ENCODE measurements at regions not wholly inside any gene's neighbourhood (a gene's known extent, or its start where the extent isn't known, plus 50 kb on each side); places are given as distances from the start of the nearest gene placed in this dataset.

DNA sequence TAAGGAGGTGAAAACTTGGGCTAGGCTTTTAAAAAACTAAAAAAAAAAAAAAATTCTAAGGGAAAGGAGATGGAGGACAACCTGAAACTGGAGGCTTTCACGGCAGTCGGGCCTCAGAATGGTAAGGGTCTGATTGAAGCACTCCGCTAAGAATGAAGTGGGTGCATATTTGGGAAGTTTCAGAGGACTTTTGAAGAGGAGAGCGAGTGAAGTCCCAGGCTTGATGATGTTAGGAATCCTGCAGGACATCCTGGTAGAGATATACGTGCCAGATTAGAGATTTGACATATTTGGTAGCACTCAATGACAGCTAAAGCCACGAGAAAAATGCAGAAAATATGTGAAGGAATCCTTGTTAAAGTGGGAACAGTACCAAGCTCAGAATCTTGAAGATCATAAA is 186.2 kb downstream of the SNAPC1 start:
- no peak for DNase-seq

DNA sequence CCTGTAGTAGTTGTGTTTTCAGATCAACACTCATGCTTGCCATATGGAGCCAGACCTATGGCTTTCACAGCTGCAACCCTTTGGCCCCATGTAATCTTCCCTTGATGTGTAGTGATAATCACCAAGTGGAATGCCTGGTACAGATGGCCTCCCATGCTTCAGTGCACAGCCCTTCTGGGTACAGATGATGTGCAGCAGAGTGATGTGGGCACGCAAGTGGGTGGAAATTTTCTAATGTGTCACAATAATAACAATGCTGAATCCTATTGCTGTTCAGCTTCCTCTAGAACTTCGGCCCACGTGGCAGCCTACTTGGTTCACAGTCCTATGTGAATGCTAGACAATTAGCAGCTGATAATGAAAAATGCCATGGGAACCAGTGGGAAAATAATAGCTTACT is 188.1 kb downstream of the SNAPC1 start:
- no peak for DNase-seq

DNA sequence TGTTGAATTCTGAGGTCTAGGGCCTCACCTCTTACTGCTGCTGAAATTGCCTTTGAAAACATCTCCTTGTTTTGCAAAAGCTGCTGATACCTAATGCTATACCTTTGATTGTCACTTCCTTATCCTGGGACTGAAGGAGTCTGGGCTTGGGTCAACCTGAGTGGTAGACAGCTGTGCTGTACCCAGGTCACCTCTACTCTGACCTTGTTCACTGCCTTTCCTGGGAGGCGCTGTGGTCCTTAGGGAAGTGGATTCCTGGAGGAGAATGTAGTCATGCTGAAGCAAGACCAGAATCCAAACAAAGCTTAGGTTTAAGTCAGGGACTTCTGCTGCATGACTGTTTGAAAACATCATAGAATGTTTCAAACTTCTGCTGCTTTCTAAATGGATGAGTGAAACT is 191.4 kb downstream of the SNAPC1 start:
- DNase-seq = no peak

DNA sequence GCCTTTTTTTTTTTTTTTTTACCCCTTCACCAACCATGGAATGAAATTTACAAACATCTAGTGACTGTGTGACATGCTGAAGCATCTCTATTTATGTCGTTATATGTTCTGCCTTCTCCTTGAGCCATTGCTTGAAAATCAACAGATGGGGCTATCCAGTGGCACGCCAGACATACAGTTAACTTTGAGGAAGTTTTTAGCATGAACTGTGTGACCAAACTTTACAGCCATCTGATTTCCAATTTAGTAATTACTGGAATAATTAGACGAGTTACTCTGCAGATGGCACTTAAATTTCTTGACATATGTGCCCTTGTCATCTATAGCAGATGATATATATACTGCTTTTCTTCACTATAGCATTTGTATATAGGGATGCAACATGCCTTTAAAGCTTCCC is 192.1 kb downstream of the SNAPC1 start:
- DNase-seq = no peak

DNA sequence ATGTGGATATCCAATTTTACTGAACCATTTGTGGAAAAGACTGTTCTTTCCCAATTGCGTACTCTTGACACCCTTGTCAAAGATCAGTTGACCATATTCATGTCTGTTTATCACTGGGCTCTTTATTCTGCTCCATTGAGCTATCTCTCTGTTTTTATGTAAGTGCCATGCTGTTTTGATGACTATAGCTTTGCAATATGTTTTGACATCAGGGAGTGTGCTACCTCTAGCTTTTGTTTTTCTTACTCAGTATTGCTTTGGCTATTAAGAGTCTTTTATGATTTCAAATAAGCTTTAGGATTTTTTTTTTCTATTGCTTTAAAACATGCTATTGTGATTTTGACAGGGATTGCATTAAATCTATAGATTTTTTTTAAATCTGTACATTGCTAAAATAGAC is 194.3 kb downstream of the SNAPC1 start:
- DNase-seq = no peak

DNA sequence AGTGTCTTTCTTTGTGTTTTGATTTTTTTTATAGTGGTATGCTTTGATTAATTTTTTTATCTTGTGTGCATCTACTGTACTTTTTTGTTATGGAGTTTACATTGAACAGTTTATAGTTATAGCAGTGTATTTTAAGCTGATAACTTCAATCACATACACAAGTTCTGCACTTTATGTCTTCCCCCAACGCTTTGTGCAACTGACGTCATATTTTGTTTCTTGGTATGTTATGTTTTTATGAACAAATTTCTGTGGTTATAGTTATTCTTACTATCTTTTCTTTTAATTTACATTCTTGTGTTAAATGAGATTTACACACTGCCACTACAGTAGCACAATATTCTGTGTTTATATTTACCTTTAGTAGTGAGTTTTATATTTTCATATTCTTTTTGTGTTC is 197.1 kb downstream of the SNAPC1 start:
- DNase-seq = no peak

DNA sequence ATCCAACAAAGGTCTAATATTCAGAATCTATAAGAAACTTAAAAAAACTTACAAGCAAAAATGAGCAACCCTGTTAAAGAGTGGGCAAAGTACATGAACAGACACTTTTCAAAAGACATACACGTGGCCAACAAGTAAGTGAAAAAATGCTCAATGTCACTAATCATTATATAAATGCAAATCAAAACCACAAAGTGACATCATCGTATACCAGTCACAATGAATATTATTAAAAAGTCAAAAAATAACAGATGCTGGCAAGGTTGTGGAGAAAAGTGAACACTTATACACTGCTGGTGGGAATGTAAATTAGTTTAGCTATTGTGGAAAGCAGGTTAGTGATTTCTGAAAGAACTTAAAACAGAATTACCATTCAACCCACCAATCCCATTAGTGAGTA is 199.1 kb downstream of the SNAPC1 start:
- no peak for DNase-seq

DNA sequence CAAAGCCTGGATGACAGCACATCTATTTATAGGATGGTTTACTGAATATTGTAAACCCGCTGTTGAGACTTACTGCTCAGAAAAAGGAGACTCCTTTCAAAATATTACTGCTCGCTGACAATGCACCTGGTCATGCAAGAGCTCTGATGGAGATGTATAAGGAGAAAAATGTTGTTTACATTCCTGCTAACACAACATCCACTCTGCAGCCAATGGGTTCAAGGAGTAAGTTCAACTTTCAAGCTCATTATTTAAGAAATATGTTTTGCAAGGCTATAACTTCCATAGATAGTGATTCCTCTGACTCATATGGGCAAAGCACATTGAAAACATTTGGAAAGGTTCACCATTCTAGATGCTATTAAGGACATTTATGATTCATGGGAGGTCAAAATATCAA is 201.7 kb downstream of the SNAPC1 start:
- no peak for DNase-seq

DNA sequence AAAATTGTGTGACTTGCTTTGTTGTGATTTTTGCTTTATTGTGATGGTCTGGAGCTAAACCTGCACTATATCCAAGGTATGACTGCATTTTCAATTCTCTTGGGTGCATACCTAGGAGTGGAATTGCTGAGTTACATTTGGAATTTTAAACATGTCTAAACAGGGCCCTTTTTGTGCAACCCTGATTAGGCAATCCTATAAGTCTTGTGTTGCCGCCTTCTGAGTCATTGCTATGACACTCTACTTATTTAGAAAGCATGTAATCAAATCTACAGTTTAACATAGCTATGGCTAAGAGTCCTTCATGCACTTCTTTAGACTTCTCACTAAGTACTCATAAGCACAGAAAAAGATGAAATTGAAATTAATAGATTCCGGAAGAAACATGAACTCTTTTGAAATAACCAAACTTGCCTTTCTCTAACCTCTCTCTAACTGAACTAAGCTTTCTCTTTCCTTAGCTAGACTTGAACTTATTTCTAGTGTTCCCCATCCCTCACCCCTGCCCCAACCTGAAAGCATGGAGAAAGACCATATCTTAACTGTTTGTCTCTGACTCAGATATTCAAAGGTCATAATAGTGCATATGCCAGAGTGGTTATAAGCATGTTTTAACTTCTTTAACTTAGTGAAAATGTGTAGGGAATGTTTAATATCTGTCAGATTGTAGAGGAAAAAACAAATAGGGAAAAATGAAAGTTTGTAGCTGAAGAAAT is 203.0 kb downstream of the SNAPC1 start:
- no peak for DNase-seq

DNA sequence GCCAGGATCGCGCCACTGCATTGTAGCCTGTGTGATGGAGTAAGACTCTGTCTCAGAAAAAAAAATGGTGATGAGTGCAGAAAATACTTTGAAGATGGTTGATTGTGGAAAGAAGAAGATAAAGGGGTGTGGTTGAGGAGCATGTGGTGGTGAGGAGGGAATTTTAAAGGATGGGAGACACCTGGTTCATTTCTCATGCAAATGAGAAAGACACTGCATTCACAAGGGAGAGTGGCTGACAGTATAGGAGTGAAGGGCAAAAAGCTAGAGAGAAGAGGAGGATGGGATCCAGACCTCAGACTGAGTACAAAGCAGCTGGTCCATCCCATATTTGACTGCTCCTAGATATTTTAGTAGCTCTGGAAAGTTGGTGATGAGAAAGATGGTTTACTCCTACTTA is 206.0 kb downstream of the SNAPC1 start:
- no peak for DNase-seq

DNA sequence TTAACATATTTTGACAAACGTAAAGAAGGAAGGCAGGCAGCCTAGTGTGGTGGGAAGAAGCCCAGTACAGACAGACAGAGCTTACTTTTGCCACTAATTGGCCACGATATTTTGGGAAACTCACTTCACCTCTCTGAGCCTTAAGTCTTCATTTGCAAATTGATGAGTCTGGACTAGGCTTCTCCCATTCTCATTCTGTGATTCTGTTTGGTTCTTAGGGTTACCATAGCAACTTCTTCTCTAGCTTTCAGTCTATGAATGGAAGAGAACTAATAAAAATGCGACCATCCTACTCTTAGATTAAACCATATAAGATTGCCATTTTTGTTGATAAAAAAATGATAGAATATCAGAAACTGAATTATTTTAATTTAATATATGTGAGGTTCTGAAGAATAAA is 210.5 kb downstream of the SNAPC1 start:
- no peak for DNase-seq

DNA sequence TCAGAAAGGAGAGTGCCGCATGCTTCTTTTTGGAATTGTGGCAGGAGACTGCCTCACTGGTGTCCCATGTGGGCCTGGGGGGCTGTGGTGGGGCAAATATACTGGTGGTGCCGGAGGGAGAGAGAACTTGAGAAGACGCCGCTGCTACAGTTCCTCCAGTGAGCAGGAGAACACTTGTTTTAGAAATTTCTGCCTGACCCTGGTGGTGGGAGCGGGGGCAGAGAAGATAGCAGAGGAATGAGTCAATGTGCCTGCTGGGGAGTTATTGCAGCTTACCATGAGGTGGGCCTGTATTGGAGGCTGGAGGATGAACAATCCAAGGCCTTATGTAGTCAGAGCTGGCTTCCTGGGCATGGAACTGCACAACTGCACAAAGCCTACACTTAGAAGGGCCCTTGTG is 211.8 kb downstream of the SNAPC1 start:
- DNase-seq = no peak

DNA sequence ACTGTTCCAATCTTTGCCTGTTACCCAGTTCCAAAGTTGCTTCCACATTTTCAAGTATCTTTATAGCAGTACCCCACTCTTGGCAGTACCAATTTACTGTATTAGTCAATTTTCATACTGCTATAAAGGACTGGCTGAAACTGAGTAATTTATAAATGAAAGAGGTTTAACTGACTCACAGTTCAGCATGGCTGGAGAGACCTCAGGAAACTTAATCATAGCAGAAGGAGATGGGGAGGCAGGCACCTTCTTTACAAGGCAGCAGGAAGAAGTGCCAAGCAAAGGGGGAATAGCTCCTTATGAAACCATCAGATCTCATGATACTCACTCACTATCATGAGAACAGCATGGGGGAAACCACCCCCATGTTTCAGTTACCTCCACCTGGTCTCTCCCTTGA is 215.0 kb downstream of the SNAPC1 start:
- no peak for DNase-seq

DNA sequence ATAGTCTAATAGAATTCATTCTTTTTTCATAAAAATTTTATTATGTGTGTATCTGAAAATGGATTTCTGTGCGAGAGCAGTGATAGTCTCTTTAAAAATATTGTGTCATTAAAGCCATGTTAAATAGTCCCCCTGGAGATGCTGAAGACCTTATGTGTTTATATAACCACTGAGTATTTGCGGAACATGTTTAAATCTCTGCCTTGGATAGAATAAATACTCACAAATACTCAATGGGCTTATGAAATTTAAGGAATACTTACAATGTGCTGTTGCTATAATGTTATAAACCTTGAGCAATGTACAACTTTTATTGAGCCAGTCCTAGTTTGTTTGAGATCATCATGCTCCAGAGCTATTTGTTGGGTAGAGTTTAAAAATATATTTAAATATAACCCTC is 226.0 kb downstream of the SNAPC1 start:
- DNase-seq = no peak

DNA sequence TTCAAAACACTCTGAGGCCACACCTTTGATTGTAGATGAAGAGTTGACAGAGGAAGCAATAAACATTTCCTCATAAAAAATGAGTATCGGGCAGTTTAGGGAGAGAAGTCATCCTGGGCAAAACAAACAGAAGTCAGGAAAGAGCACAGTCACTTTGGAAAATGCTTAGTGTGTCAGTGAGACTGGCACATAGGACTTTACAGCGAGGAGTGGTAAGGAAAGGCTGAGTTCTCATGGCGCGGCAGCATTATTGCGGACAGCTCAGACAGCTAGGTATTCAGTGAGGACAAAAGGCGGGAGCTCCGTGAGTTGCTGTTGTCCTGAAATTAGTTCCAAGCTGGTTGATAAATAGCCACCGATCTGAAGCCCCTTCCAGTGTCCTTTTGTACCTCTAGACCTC is 229.9 kb downstream of the SNAPC1 start:
- no peak for DNase-seq

DNA sequence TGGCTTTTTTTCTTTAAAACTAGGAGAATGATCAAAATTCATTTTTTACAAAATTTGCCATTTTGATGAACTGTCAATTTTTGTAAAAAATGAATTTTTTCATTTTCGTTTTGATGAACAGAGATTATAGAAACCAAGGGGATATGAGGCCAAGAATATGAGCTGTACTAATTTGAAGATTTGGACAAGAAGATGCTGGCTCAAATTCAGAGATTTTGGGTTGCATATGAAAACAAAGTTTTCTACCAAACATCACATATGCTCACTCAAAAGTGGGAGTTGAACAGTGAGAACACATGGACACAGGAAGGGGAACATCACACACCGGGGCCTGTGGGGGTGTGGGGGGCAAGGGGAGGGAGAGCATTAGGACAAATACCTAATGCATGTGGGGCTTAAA is 230.7 kb downstream of the SNAPC1 start:
- DNase-seq = no peak

DNA sequence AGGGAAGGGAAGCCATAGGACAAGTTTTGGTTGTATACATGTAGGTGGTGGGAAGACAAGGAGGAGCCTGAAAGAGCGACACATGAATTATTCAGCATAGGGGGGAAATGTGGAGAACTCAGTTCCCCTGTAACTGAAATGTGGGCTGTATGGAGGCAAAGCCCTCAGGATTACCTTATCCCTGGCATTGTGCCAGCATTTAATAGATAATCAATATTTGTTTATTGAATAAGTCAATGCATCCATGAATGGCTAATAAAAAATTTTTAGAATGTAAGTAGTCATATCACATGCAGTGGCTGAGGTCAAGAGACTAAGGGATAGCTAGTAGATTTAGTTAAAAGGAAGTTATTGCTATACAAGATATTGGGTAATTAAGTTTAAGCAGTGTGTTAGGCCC is 232.4 kb downstream of the SNAPC1 start:
- DNase-seq = no peak

DNA sequence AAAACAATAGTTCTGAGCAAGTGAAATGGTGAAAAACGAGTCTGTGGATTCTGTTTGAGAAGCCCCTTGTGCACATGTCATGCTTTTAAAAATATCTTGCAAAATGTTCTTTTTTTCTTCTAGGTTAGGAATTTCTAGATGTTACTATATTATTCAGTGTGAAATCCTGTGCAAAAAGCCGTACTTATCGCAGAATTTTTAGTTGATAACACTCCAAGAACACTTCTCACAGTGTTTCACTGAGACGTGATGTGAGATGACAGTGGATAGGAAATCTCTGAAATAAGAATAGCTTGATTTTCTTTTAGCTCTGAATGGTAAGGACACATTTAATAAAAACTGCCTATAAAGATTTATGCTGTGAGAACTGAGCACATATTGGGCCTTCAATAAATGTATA is 234.5 kb downstream of the SNAPC1 start:
- DNase-seq = no peak

DNA sequence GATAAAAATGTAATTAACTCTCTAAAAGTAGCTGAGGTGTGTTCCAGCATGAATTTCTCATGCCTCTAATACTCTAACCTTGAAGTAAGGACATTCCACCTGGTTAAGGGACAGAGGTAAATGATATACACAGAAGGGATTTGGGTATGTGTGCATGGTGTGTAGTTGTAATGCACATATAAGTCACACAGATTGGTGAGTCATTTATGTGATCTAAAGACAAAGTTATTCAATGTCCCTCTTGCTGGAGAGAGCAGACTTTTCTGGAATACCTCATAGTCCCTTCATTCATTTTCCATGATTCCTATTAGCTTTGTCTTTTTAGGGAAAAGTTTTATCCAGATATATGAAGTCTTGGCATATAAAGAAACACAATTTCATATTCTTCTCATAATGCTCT is 234.9 kb downstream of the SNAPC1 start:
- no peak for DNase-seq

DNA sequence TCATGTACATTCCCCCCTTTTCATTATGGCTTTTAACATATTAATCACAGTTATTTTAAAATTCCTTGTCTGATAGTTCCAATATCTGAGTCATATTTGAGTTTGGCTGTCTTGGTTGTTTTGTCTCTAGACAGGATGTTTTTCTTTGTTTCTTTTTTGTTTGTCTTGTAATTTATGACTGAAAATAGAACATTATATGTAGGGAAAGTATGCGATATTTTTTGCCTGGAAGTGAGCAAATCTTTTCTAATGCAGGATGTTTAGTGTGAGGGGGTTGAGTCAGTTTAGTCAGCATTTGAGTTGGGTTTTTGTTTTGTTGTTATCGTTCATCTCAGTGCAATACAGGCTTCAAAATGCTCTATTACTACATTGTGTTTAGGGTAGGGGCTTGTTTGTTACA is 239.7 kb downstream of the SNAPC1 start:
- no peak for DNase-seq

DNA sequence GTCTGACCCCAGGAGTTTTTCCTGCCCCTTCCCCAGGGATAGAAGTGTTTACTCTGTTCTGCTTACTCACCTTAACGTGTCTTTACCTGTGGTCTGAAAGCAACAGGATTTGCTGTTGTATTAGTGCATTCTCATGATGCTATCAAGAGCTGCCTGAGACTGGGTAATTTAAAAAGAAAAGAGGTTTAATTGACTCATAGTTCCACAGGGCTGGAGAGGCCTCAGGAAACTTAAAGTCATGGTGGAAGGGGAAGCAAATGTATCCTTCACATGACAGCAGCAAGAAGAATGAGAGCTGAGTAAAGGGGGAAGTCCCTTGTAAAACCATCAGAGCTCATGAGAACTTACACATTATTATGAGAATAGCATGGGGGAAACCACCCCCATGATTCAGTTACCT is 240.4 kb downstream of the SNAPC1 start:
- DNase-seq = no peak

DNA sequence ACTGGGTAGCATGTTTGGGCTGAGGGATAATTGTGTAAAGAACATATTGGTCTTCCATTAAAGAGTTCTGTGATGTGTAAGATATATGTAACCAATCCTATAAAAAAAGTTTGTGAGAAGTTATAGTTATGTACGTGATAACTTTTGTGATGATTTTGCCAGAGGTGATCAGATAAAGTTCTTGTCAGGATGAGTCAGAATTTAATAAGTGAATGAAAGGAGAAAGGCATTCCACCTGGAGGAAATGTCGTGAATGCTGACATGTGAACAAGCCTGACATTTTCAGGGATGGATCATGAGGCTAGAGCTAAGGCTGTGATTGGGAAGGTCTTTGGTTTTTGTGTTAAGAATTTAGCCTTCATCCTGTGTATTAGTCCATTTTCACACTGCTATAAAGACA is 241.5 kb downstream of the SNAPC1 start:
- no peak for DNase-seq

DNA sequence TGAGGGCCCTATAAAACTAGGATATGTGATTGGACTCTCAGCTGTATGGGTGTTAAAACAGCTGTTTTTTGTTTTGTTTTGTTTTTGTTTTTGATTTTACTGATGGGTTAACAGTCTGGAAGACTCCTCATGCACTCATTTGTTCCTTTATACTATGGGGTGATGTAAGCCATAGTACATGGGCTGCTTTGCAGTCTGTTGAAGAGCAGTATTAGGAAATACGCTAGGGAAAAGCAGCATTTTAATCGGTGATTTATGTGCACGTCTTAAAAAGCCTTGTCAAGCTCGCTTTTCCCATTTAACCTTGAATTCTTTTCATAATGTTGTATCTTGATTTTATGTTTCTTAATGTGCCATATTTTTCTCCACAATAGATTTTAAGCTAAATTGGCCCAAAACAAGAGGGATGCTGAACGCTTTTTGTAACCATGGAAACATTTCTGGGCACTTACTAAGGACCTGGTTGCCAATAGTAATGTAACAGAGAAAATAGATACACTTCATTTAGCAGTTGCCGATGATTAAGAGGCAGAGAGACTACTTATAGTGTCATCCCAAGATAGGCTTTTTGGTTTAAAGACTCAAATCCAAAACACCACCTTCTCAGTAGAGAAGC is 244.0 kb downstream of the SNAPC1 start:
- no peak for DNase-seq

DNA sequence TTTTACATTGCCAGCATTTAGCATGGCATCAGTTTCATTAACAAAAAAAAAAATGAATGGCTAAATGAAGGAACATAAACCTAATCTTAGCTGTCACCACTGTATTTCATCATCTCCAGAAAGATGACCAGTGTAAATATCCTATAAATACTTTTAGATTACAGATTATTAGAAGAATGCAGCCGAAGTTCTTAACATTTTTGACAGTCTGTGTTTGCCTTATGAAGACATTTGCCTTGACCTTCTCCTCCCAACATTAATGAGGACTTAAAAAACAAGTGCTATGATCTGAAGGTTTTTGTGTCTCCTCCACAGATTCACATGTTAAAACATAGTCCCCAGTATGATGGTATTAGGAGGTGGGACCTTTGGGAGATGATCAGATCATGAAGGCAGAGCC is 253.0 kb downstream of the SNAPC1 start:
- no peak for DNase-seq

DNA sequence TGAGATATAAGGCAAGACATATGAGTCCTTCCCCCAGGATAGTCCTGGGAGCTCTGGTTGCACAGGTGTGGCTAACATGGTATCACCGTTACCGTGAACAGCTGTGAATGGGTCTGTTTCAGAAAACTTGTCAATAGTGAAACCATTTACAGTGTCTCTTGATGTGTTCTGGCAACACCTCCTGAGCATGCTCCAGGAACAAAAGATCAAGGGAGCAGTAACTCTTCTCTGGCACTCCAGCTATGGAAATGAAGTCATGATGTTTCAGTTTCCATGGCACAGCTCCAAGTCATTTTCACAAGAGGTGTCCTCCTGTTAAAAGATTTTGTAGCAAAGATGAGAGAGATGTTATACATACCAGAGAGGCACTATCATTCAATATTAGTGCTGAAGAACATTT is 253.7 kb downstream of the SNAPC1 start:
- no peak for DNase-seq

Measured in C1 segment of cervical spinal cord (tissue), 14 donors.